GOT3 (cell line): ENCODE measurements at regions not wholly inside any gene's neighbourhood (a gene's known extent, or its start where the extent isn't known, plus 50 kb on each side); places are given as distances from the start of the nearest gene placed in this dataset.

Experiments
- DNase-seq: peaks from one replicate; lab custom pipeline; 2025; ENCODE audit warnings: mixed read lengths; lab: John Stamatoyannopoulos, UW

DNA sequence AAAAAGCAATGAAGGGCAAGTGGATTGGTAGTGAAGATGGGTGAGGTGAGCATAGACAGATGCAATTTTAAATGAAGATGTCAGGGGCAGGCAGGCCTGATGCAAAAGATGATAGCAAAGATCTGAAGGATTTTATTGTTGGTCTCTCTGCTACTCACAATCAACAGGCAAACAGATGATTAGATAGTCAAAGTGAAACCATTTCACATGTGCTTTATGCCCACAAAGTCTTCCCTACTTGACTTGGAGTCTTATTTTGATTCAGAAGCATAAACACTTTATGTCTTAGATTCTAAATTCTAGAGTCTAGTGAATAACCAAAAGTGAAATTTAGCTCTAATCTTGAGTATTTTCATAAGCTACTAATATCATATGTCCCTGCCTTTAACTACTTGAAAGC, 153.8 kb upstream of the HNRNPA3 start:
- DNase-seq = no peak

DNA sequence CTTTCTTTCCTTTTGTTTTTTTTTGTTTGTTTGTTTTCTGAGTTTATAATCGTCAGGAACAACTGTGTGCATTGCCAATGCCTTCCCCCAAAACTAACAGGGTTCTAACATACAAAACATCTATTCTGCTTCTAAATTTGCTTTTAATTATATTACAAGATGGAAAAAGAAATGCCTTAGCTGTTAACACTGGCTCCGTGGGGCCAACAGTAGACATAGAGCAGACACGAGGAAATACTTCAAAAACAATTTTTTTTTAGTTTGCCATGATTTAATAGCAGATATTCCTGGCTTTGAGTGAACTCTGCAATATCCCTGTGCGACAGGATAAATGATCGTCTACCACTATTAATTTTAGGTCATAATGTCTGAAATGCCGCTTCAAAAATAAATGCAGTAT, 153.3 kb upstream of the HNRNPA3 start:
- no peak for DNase-seq

DNA sequence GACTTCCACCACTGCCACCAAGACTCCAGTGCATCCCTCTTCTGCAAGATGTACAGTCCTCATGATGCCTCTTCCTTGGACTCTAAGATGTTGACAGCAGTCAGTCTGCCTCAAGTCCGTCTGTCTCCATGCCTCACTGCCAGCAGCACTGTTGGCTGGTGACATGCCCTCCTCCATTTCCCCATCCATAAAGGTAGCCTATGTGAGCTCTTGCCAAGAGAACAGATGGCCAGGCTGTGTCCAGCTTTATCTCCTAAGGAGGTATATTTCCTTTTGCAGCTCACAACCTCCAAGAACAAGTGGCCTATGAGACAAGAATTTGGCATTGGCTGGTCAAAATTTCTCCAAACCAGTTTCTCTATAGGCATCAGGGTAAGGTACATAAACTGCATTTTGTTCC, 149.3 kb upstream of the HNRNPA3 start:
- no peak for DNase-seq

DNA sequence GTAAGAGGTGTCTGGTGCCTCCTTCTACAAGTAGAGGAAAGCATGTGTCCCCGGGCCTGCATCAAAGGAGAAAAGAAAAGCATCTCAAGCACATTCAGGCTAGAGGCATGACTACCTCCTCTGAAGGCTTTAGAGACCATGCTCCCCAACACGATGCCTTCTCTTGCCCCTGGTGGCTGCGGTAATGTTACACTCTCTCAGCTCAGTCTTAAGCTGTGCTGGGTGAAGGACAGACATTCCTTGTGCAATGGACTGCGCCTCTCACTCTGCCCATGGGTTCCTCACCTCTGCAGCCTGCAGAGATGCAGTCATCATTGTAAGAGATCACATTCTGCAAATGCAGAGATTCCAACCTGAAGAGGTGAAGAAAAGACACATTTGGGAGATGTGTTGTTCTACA, 148.2 kb upstream of the HNRNPA3 start:
- no peak for DNase-seq

DNA sequence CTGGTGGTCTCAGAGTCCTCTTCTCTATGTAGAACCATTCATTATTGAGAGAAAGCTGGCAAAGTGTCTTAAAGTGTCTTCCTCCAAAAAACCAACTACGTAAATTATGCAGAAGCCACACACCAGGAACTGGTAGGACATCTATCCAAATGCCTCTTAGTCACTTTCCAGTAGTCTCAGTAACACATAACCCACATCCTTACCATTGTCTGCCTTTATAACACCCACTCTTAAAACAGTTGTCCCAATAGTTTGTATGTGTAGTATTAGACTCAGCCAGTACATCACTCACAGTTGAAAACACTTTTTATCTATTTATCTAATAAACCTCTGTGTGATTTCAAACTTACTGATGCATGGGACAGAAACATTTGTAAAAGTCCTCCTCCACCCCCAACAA, 143.6 kb upstream of the HNRNPA3 start:
- DNase-seq = no peak

DNA sequence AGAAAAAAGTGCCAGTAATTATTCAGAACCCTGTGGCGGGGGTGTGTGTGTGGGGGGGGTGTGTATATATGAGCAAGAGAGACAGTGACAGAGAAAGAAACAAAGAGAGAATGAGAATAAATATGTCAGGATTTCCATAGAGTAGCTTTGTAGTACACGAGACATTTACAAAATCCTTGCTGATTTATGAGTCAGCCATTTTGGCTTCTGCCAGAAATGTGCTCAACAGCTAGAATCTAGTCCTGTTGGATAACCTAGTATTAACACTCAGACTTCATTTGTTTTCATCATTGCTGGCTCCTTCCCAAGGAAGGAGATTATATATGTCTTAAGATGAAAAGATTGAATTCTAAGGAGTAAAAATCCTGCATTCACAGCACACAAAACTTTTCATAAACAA, 140.5 kb upstream of the HNRNPA3 start:
- DNase-seq = no peak

DNA sequence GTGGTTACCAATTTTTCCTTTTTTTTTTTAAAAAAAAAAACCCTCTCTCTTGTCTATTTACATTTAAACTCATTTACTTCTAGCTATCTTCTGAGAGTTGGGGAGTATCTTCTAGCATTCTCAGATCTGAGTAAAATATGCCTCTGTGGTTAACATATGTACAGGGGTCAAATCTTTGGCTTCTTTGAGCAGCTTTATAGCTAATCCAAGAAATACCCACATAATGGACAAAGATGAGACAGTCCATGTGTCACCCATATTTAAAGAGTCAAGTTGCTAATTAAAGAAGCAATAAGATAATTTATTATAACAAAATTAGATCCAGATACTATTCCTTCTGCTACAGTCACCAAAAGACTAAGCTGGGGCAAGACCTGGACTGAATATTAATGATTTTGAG, 139.0 kb upstream of the HNRNPA3 start:
- DNase-seq = no peak

DNA sequence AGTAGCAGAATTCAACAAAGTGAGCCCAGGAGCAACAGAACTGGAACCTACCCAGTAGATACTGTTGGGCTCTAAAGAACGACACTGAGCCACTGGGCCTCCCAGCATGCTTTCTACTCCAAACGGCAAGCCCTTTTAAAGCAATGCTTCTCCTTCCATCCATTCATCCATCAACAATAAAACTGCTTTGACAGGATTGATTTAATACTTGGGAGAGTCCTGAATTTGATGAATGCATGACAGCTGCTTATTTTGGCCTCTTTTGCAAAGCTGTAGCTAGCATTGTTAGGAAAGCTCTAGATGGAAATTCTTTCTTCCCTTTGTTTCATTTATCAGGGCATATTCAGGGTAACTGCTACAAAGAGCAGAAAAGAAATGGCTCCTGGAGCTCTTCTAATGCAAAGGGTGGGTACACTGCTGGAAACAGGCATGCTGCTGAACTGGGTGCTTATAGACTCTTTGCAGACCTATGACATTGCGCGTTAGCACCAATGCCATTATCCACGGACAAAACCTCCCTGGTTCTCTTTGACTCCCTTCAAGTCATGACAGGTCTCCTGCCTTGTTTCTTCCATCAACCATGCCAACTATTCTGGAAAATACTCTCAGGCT, 138.4 kb upstream of the HNRNPA3 start:
- no peak for DNase-seq

DNA sequence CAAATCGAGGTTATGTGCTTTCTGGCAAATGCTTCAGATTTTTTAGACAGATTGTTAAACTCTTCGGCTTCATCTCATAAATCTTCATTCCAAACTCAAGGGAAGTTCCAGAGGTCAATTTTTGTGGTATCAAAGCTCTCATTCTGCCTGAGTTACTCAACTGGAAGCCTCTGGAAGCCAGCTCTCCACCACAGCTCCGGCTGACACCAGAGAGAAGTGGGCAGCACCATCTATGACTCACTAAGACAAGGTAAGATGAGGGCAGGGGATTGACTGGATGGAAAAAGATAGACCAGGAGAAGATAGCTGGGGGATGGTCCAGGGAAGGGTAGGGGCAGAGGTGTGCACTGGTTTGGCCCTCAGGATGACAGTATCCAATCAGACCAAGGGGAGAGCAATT, 137.3 kb upstream of the HNRNPA3 start:
- DNase-seq = no peak

DNA sequence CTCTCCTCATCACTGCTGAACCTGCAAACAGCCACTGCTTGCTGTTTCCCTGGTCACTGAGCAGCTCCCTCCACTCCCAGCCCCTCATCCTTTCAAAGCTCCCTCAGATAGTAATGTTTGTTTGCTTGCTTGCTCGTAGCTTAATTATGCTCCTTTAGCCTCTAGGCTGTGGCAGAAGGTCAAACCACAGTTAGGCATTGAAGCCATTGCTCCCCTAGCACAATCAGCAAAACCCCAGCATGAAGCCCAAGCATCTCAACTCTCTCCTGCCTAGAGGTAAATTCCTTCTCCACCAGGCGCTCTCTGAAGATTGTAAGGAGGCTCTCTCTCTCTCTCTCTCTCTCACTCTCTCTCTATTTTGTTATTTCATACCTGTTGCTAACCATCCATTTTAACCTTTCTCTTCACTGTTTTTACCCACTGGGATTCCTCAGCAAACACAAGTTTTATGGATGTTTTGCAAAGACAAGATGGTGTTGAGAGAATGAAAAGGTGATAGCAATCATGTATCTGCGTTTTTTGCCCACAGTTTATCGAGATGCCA, 135.9 kb upstream of the HNRNPA3 start:
- no peak for DNase-seq

DNA sequence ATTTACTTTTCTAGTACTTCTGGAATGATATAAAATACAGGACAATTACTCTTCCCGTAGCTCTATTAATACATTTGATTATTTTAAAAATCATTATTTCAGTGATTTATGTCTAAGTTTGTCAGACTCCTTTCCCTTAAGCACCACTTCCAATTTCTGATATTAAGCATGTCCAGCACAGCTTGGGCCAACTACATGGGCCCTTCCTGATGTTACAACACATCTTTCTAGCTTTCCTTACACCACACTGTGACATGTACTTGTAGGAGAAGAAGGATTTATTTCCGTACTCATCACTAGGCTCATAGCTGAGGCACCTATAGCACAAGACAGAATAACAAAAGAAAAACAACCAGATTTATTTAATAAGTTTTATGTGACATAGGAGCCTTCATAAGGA, 134.8 kb upstream of the HNRNPA3 start:
- DNase-seq = no peak

DNA sequence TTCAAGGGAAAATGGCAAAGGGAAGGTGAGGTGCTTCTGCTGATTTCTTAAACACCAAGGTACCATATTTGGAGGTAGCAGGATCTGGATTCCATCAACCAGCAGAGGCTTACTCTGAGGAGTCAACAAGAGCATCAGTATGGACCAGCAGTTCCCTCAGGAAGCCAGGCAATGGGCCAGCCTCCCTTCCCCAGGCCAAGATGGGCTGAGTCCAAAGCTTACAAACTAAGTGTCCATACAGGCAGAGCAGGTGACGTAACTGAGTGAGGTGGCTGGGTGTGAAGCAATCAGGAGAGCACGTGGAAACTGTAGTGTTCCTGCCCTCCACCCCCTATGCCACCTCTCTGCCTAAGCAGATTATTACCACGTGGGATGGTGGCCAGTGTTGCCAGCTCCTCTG, 134.2 kb upstream of the HNRNPA3 start:
- DNase-seq = no peak

DNA sequence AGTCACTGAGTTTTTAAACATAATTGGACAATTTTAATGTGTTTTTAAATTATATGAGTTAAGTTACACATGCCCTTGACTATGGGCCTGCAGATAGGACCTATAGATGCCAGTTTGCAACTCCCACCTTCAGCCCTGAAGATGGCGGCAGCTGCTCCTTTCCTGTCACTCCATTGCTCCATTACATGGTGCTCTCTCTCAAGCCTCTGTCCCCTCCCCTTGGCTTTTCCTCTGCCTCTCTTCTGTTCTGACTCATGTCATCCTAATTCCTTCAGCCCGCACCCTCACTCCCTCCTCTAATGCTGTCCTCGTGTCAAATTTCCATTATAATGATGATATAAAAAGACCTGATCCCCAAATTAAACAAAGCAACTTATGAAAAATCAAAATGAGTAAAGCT, 133.7 kb upstream of the HNRNPA3 start:
- DNase-seq = no peak

DNA sequence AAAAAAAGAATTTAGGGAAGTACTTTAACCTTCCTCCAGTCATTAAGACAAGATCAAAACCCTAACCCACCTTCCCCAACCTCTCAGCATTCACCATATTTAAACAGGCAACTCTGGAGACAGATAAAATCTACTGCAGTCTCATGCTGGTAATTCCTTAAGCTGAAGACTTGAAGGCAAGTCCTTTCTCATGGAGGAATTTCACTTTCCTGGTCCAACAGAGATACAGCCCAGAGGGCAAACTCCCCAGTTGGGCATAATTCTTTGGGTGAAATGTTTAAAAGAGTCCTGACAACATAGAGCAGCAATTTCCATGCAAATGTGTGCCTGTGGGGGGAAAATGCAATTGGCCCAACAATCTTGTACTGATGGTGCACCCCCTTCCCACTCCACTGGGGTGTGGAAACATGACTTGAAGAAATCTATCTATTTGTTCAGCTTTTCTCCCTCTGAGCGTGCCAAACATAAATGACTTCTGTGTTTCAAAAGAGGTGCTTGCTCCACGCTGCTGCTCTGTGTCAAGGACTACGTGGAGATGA, 131.8 kb upstream of the HNRNPA3 start:
- DNase-seq = no peak

DNA sequence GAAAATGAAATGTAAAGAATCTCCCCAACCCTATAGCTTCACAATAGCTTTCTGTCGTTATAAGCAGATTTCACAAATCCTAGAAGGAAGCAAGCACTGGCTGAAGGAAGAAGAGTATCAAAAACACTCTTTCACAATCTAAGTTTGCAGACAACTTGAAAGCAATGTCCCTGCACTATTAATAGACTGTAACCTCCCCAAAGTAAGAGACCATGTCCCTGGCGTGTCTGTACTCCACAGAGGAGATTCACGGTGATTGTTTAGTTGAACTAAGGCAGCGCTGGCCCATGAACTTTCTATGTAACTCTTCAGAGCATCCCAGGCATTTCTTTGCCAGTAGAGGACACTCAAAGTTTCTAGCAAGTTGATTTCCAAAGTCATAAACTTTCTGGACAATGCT, 128.0 kb upstream of the HNRNPA3 start:
- DNase-seq = no peak

DNA sequence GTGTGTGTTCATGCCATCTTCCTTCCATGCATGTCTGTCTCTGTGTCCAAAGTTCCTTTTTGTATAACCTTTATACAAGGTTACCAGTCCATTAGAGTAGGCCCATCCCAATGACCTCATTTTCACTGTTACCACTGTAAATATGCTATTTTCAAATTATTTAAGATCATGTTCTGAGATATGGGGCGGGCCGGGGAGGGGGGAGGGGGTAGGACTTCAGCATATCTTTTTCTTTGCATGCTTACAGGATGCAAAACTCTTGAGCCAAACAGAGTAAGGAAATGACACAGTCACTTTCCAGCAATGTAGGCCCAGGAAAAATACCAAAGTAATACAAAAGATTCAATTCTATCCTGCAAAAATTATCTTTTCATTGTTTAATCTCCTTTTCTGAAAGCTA, 124.1 kb upstream of the HNRNPA3 start:
- DNase-seq = no peak

DNA sequence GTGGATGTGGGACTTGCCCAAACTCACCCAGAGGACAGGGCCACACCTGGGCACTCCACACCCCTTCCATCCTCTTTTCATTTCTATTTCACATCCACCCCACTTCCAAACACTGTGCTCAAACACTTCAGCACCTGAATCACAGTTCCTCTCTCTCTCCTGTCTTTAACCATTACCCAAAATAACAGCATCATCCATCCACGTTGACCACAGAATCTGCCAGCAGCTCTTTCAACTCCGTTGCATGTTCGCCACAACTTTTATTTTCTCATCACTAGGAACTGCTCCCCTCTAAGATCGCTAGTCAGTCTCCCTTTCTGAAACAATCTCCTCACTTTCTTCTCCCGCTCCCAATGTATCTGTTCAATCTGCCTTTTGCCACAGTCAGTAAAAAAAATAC, 121.6 kb upstream of the HNRNPA3 start:
- no peak for DNase-seq

DNA sequence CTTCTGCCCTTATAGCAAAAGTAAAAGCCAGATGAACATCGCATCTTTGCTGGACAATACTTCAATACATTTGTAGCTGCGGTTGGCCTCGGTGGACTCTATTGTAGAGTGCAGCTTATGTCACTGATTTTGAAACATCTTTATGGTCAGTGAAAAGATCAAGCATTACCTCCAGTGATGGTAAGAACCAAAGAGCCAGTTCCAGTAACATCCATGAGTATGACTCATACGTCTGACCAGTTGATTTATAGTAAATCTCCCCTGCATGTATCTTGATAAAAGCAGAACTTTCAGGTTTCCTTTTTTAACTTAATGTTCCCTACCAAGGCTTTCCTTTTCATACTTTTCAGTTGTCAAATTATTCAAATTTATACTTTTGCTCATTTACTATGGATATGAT, 119.2 kb upstream of the HNRNPA3 start:
- no peak for DNase-seq

DNA sequence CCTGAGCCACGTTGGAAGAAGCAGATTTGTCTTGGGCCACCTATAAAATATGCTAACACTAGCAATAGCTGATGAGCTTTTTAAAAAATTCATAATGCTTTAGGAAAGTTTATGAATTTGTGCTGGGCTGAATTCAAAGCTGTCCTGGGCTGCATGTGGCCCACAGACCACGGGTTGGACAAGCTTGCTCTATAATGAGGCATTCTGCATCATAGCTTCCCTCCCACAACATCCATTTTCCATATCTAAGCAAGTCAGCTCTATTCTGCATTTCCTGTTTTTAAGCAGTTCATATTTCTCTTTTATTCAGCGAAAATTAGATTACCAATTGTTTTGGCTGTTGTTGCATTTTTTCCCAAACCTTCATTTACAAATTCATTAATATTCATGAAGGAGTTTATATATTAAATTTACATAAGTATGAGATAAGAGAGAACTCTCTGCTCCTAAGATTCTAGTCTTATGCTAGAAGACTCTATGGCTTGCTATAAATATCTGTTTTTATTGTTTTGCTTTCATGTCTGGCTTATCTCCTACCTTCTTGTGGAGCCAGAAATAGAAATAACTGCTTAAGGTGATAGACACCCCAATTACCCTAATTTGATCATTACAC, 114.5 kb upstream of the HNRNPA3 start:
- DNase-seq = no peak

DNA sequence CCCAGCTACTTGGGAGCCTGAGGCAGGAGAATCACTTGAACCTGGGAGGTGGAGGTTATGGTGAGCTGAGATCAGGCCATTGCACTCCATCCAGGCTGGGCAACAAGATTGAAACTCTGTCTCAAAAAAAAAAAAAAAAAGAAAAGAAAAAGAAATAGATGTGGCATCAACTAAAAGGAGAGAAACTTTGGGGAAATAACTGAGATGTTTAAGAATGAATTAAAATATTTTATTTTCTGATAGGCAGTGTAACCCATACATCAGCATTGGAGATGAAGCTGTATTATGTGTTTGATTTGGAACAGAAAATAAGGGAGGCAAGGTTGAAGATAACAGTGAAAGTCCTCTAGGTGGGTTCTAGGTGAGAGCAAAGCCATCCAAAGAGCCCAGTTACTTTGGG, 110.7 kb upstream of the HNRNPA3 start:
- DNase-seq = no peak

DNA sequence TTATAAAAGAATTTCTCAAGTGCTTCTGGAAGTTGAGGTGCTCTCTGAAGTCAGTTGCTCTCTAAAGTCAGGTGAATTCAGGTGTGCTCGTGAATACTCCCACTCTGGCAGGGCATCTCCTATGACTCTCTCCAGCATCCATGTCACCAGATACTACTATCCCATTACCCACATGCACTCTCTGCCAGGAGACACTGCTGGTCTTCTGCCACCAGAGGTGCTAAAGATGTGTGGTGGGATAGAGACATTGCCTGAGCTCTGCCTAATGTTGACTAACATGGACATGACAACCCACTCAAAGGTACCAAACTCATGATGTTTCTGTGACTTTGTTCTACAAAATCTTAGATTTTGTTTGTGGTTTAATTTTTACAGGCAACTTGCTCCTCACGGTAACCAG, 106.4 kb upstream of the HNRNPA3 start:
- DNase-seq = no peak

DNA sequence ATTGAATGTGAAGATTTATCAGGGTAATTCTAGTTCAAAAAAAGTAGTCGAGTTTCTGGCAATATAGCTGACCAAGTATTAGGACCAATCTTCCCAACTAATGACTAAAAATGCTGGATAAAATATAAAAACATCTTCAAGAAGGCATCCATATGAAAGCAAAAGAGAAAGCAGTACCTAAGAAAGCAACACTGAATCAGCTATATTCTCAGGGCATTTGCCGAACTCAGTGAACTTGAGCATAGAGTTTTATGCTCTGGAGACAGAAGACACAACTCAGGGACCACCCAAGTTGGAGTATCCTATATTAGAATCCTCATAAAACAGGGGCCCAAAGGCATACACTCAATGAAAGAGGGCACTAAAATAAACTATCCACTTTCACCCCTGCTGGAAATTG, 103.7 kb upstream of the HNRNPA3 start:
- no peak for DNase-seq

DNA sequence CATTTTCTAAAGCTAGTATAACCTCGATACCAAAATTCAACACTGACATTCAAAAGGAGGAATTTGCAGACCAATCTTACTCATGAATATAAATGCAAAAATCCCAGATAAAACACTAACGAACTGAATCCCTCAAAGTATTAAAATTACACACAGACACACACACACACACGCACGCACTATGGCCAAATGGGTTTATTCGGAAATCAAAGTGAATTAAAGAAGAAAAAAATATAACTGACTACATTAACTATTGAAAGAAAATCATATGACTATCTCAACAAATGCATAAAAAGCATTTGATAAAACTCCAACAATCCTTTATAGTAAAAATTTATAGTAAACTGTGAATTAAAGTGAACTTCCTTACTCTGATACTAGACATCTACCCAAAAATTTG, 97.9 kb upstream of the HNRNPA3 start:
- no peak for DNase-seq

DNA sequence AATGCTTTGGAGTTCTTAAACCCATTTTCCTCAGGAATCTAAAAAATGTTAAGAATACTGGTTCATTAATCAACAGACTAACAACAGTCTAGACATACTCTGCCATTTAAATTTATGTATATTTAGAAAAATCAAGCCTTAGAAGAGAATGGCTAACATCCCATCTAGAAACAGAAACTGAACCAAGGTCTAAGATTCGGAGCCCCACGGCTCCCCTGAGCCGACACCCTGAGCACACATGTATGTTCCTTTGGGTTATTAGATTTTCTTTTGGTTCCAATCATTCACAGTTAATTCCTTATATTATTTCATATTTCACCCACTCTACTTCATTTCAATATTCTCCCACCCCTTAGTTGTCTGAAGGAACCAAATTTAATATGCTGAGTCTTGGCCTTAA, 94.8 kb upstream of the HNRNPA3 start:
- DNase-seq = no peak
